ENCODE measurements at regions not wholly inside any gene's neighbourhood (a gene's known extent, or its start where the extent isn't known, plus 50 kb on each side); places are given as distances from the start of the nearest gene placed in this dataset.

DNA sequence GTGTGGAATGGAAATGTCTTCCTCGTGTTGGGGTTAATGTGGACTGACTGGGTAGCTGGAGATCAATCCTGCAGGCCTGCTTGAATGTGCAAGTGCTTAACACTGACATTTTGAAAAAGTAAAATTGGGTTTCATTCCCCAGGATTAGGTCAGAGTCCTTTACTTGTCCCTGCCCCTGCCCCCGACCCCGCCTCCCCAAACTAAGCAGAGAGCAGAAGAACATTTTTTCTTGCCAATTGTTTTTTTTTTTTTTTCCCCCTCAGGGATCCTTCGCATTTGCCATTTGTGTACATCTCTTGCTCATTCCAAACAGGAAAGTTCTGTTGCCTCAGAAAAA lies 147.0 kb upstream of the NR2F2 start:
- TF ChIP-seq CTCF (conservative IDR thresholded peaks at IDR 0.05; ENCODE audit: low read depth, low read length) (no peak), EZH2 (IDR thresholded peaks at IDR 0.05; ENCODE audit: borderline replicate concordance, low read depth, low read length, poor library complexity, severe bottlenecking) (no peak)
- no peak for DNase-seq (ENCODE audit: low spot score)
- intact Hi-C loops (cut with micrococcal nuclease; ENCODE audit: unreplicated experiment) = no loop called here
- ChIA-PET POLR2A (ENCODE audit: low non-redundant PET) (no interaction called here), CTCF (no interaction called here)
- Histone ChIP-seq H3K4me3 (ENCODE audit: low read depth, low read length, poor library complexity, severe bottlenecking) (no peak overlapping the region), H3K9me3 (ENCODE audit: low read depth, low read length, poor library complexity, severe bottlenecking) (no peaks in the 10 kb centered on the region), H3K27ac (ENCODE audit: low read depth, low read length, poor library complexity, severe bottlenecking) (no peak overlapping the region), H3K27me3 (replicated peaks; ENCODE audit: insufficient read depth, low read depth, low read length, poor library complexity) (no peaks in the 10 kb centered on the region), H3K4me1 (ENCODE audit: insufficient read depth, low read length, poor library complexity, severe bottlenecking) (peaks cover 3% of the 10 kb centered on the region), H3K36me3 (ENCODE audit: insufficient read depth, low read length, poor library complexity, severe bottlenecking) (no peaks in the 10 kb centered on the region)
- no TSS peak for BruUV-seq (replicated peaks)

DNA sequence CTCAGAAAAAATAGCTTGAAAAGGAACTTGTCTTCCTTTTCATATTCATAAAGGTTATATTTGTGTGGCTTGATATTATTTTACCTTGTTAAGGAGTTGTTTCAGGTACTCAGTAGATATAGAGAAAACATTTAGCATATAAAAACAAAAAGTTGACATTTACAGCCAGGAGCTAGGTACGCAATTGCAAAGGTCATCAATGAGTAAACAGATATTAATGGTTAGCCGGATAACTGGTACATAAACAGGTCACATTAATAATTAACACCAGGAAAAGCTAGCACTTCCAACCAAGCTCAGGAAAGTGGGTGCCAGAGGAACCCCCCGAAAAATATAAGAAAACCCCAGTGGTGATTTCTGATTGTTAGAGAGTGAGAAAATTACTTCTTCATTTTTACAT lies 146.6 kb upstream of the NR2F2 start:
- POLR2A ChIA-PET (ENCODE audit: low non-redundant PET) = no interaction called here
- CTCF ChIA-PET = no interaction called here
- TF ChIP-seq EZH2 (IDR thresholded peaks at IDR 0.05; ENCODE audit: borderline replicate concordance, low read depth, low read length, poor library complexity, severe bottlenecking) (no peak), CTCF (conservative IDR thresholded peaks at IDR 0.05; ENCODE audit: low read depth, low read length) (no peak)
- Histone ChIP-seq H3K27me3 (replicated peaks; ENCODE audit: insufficient read depth, low read depth, low read length, poor library complexity) (no peaks in the 10 kb centered on the region), H3K4me3 (ENCODE audit: low read depth, low read length, poor library complexity, severe bottlenecking) (no peak overlapping the region), H3K27ac (ENCODE audit: low read depth, low read length, poor library complexity, severe bottlenecking) (no peak overlapping the region), H3K4me1 (ENCODE audit: insufficient read depth, low read length, poor library complexity, severe bottlenecking) (peaks cover 3% of the 10 kb centered on the region), H3K9me3 (ENCODE audit: low read depth, low read length, poor library complexity, severe bottlenecking) (no peaks in the 10 kb centered on the region), H3K36me3 (ENCODE audit: insufficient read depth, low read length, poor library complexity, severe bottlenecking) (no peaks in the 10 kb centered on the region)
- no TSS peak for BruUV-seq (replicated peaks)
- intact Hi-C loops (cut with micrococcal nuclease; ENCODE audit: unreplicated experiment) = no loop called here
- no peak for DNase-seq (ENCODE audit: low spot score)

DNA sequence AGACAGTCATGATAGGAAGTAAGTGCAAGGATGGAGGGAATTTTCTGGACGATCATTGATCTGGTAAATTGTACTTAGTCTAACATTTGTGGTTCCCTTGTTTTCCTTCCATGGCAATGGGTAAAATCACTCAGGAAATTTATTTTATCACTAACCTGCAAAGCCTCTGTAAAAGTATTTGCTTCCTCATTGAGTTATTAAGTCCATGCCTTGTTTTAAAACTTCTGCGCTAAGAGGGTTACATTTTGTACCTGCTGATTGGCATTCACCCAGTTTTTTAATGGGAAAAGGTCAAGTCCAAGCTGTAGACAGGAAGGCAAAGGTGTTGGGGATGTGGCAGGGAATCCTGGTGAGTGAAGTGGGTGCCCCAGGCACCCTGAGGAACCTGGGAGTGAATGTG lies 146.2 kb upstream of the NR2F2 start:
- ChIA-PET POLR2A (ENCODE audit: low non-redundant PET) (no interaction called here), CTCF (no interaction called here)
- BruUV-seq (replicated peaks) = no TSS peak
- H3K4me3 ChIP-seq (ENCODE audit: low read depth, low read length, poor library complexity, severe bottlenecking) = no peak overlapping the region
- no peaks in the 10 kb centered on the region for H3K9me3 ChIP-seq (ENCODE audit: low read depth, low read length, poor library complexity, severe bottlenecking)
- no peaks in the 10 kb centered on the region for H3K36me3 ChIP-seq (ENCODE audit: insufficient read depth, low read length, poor library complexity, severe bottlenecking)
- intact Hi-C loops (cut with micrococcal nuclease; ENCODE audit: unreplicated experiment) = no loop called here
- no peak for TF ChIP-seq CTCF (conservative IDR thresholded peaks at IDR 0.05; ENCODE audit: low read depth, low read length)
- no peak for TF ChIP-seq EZH2 (IDR thresholded peaks at IDR 0.05; ENCODE audit: borderline replicate concordance, low read depth, low read length, poor library complexity, severe bottlenecking)
- no peak overlapping the region for H3K27ac ChIP-seq (ENCODE audit: low read depth, low read length, poor library complexity, severe bottlenecking)
- H3K27me3 ChIP-seq (replicated peaks; ENCODE audit: insufficient read depth, low read depth, low read length, poor library complexity) = no peaks in the 10 kb centered on the region
- H3K4me1 ChIP-seq (ENCODE audit: insufficient read depth, low read length, poor library complexity, severe bottlenecking) = peaks cover 3% of the 10 kb centered on the region
- DNase-seq (ENCODE audit: low spot score) = no peak
